22Rv1 (cell line): ENCODE measurements at regions not wholly inside any gene's neighbourhood (a gene's known extent, or its start where the extent isn't known, plus 50 kb on each side); places are given as distances from the start of the nearest gene placed in this dataset.

Experiments used
- CTCF ChIP-seq: fragments of 450-650 bp; IDR thresholded peaks from 2 replicates; pipeline ENCODE4 v1.5.1; 2017; ENCODE audit warnings: mild to moderate bottlenecking
- ZFX ChIP-seq: fragments of 450-650 bp; IDR thresholded peaks from 2 replicates; pipeline ENCODE4 v1.6.1; 2017; ENCODE audit warnings: antibody characterized with exemption, borderline replicate concordance

DNA sequence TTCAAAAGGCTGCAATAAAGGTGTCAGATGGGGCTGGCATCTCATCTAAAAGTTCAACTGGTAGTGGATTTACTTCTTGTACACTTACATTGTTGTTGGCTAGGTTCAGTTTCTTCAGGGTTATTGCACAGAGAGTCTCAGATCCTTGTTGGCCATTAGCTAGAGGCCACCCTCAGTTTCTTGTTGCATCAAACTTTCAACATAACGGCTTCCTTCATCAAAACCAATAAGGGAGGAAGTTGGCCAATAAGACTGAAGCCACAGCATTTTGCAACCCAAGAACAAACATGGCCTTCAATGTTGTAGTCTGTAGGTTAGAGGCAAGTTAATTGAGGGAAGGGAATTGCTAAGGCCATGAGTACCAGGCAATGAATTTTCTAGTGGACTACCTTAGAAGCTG, 218.0 kb downstream of the ZBBX start:
- TF ChIP-seq CTCF (no peak), ZFX (no peak)
